Thymus (tissue), 11 donors: ENCODE measurements at regions not wholly inside any gene's neighbourhood (a gene's known extent, or its start where the extent isn't known, plus 50 kb on each side); places are given as distances from the start of the nearest gene placed in this dataset.

ENCODE experiments used
- DNase-seq, 9 donors: peaks; one replicate each; pipeline ENCODE4 v3.0.0-alpha.2; 2013; ENCODE audit warnings: low spot score in 9 of 9, low read depth in 6 of 9, missing footprints in 1 of 9
- H3K27ac ChIP-seq, 2 donors: one replicate each; pipeline ENCODE4 v1.5.1; 2013; ENCODE audit warnings: control low read depth in 1 of 2, low read depth in 1 of 2, low read length in 1 of 2, mild to moderate bottlenecking in 1 of 2, moderate library complexity in 1 of 2
- H3K27me3 ChIP-seq, 2 donors: one replicate each; pipeline ENCODE4 v1.5.1; 2013; ENCODE audit warnings: low read length in 1 of 2; ENCODE audit not compliant: control insufficient read depth in 2 of 2, insufficient read depth in 1 of 2
- H3K36me3 ChIP-seq, 2 donors: one replicate each; pipeline ENCODE4 v1.5.1; 2013; ENCODE audit warnings: low read length in 1 of 2, mild to moderate bottlenecking in 1 of 2, moderate library complexity in 1 of 2; ENCODE audit not compliant: control insufficient read depth in 2 of 2, insufficient read depth in 2 of 2
- H3K4me1 ChIP-seq, 2 donors: one replicate each; pipeline ENCODE4 v1.5.1; 2013; ENCODE audit warnings: low read length in 2 of 2; ENCODE audit not compliant: control insufficient read depth in 2 of 2, insufficient read depth in 2 of 2
- H3K4me3 ChIP-seq, 2 donors: one replicate each; pipeline ENCODE4 v1.5.1; 2013; ENCODE audit warnings: low read length in 2 of 2, control low read depth in 1 of 2, mild to moderate bottlenecking in 1 of 2
- H3K9me3 ChIP-seq, 2 donors: one replicate each; pipeline ENCODE4 v1.5.1; 2013; ENCODE audit warnings: low read length in 1 of 2, mild to moderate bottlenecking in 1 of 2; ENCODE audit not compliant: control insufficient read depth in 2 of 2, insufficient read depth in 1 of 2
- WGBS: extraction: QIAGEN DNeasy Blood & Tissue Kit; methylation state at CpG from one replicate; pipeline ENCODE4 v1.1.7; 2013; 5-methylcytosine and 5-hydroxymethylcytosine counted together
- donor health status: healthy.

GRCh38 chr1:2971101-2971501 is 50.2 kb upstream of the ACTRT2 start:
- peaks cover 0 to 10% of the 10 kb centered on the region in 2 donors for H3K27me3 ChIP-seq
- no peaks in the 10 kb centered on the region for H3K9me3 ChIP-seq
- H3K27ac ChIP-seq: no peak overlapping the region
- H3K4me1 ChIP-seq: no peaks in the 10 kb centered on the region
- no peaks in the 10 kb centered on the region for H3K36me3 ChIP-seq
- no peak overlapping the region for H3K4me3 ChIP-seq
- no peak for DNase-seq
- WGBS: 96% methylated on average over 9 of the region's 9 CpGs
